HT1080 (cell line): ENCODE measurements at regions not wholly inside any gene's neighbourhood (a gene's known extent, or its start where the extent isn't known, plus 50 kb on each side); places are given as distances from the start of the nearest gene placed in this dataset.

Experiments
- DNase-seq: peaks from one replicate; pipeline ENCODE4 v3.0.0-alpha.2; 2015; ENCODE audit warnings: low read depth

- DNase-seq = peak; percentile 87
Observed at GRCh38 chr7:131238347-131238931, 89.2 kb upstream of the MKLN1 start.

DNA sequence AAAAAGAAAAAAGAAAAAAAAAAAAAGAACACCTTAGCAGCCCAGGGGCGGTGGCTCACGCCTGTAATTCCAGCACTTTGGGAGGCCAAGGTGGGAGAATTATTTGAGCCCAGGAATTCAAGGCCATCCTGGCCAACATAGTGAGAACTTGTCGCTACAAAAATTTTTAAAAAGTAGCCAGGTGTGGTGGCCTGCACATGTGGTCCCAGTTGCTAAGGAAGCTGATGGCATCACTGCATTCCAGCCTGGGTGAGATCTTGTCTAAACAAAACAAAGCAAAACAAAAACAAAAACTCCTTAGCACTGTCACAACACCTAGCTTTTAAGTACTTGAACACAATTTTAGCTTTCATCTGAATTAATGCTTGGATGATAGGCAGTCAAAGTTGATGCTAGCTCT is 86.3 kb upstream of the MKLN1 start:
- DNase-seq = no peak

- no peak for DNase-seq
Observed at GRCh38 chr7:131242123-131242650, 85.5 kb upstream of the MKLN1 start.

DNA sequence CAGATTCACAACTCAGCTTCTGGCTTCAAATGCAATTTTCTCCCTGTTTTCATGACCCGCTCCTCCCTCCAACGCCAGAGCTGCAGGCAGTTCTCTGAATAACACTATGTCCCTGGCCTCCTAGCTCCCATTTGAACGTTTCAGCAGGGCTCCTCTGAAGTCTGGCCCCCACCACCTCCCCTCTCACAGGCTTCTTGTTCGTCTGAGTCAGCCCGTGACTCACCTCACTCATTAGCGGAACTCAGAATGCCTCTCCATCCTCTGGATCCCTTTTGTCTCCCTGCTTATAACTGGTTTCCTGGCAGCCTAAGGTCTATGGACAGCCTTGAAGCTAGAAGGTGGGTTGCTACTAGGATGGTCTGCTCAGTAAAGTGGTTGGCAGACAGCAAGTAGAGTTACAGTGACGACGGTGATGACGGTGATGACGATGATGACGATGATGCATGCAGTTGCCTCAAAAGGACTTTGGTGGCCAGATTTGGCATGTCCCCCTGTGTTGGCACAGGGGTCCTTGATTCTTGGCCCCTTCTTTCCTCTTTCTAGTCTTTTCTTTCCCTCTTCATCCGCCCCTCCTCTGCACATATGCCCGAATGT is 83.3 kb upstream of the MKLN1 start:
- DNase-seq = peak; percentile 95

DNA sequence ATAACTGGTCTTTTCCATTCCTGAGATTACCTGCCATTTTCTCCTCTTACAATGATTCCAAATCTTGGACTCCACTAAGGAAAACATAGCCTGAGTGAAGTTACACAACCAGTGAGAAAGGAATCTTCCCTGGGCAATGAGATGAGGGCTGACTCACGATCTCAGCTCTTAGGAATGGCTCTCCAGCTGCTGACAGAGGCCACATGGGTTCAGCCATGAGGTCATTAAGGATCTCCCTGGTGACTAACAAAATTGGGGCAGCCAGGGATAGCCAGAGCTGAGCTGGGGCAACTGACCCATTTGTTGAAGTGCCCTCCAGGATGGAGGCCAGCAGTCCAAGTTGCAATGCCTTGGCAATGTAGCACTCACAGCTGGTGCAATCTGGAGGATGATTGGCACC is 78.7 kb upstream of the MKLN1 start:
- peak; percentile 91 for DNase-seq

DNA sequence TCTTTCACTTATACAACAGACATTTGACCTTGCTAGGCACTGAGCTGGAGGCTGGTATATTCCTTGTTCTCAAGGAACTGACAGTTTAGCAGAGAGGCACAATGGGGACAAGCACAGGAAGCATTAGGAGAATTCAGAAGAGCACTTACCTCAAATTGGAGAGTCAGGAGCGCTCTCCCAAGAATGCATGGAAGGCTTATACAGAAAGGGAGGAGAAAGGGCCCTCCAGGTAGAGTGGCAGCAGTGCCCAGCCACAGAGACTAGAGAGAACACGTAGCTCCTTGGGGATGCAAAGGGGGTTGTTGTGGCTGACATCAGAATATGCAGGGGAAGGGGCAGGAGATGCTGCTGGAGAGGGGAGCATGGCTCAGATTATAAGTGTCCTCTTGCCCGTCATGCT is 78.2 kb upstream of the MKLN1 start:
- no peak for DNase-seq

GRCh38 chr7:131250331-131250730 is 77.3 kb upstream of the MKLN1 start:
- DNase-seq = no peak

DNA sequence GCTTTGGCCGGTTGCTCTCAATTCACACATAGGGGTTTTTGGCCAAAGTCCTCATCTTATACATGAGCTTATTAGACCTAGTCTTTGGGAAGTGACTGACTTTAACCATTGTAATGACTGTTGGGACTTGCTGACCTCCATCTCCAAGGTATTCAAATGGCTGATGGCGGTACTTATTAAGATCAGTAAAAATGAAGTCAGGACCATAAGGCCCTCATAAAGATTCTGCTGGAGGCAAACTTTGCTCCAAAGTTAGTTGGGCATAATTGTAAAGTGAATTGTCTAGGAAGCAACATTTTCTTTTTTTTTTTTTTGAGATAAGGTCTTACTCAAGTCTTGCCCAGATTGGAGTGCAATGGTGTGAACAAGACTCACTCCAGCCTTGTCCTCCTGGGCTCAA is 76.3 kb upstream of the MKLN1 start:
- DNase-seq = no peak

DNA sequence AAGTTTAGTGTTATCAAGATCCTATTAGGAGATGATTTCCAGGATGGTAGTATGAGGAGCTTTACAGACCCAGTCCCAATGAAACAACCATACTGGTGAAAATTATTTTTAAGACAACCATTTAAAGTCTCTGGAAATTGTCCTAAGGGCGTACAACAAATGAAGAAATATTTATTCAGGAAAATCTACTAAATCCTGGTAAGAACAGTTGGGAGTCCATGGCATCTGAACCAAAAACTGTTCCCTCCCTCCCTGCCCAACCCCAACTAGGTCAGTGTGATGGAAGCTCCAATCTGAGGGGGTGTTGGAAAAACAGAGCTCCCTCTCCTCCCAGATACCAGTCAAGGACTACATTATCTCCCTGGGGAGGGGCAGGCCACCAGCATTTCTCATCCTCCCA is 74.7 kb upstream of the MKLN1 start:
- DNase-seq = no peak

GRCh38 chr7:131254211-131254610 is 73.5 kb upstream of the MKLN1 start:
- peak; percentile 48 for DNase-seq

- no peak for DNase-seq
Observed at GRCh38 chr7:131255242-131255641, 72.4 kb upstream of the MKLN1 start.

DNA sequence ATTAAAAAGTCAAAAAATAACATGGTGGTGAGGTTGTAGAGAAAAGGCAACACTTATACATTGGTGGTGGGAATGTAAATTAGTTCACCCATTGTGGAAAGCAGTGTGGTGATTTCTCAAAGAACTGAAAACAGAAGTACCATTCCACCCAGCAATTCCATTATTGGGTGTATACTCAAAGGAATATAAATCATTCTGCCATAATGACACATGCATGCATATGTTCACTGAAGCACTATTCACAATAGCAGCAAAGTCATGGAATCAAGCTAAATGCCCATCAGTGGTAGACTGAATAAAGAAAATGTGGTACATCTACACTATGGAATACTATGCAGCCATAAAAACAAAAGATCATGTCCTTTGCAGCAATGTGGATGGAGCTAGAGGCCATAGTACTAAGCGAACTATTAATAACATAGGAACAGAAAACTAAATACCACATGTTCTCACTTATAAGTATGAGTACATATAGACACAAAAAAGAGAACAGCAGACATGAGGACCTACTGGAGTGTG is 66.1 kb upstream of the MKLN1 start:
- no peak for DNase-seq

GRCh38 chr7:131265227-131265626 is 62.4 kb upstream of the MKLN1 start:
- no peak for DNase-seq

DNA sequence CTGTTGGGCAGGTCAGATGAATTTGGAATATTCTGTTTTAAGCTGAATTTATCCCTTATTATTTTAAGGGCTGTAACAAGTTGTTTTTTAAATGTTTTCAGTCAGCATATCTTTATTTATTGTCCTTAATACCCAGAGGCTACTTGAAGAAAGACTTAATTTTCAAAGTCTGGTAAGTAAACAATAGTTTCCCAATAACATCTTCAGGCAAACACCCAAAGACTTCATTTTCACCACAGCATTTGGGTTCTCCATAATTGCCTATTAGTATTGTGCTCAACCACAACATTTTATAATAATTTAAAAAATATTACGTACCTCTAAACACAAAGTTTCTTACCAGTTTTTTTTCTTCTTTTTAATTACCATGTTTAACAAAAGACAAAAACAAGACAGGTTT is 60.0 kb upstream of the MKLN1 start:
- DNase-seq = no peak

DNA sequence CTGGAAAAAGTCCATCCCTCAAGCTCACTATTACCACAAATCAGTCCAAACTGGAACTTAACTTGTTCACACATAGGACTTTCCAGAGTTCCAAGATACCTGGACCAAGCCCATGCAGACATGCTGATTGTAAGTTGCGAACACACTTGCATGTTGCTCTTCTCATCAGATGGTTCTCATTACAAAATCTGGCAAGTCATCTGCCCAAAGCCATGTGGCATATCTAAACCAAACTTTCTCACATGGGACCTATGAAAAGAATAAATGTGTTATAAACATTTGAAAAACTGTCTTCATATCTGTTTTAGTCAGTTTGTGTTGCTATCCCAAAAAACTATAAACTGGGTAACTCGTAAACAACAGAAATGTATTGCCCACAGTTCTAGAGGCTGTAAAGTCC is 58.8 kb upstream of the MKLN1 start:
- no peak for DNase-seq

- no peak for DNase-seq
Observed at GRCh38 chr7:131272086-131272485, 55.6 kb upstream of the MKLN1 start.

DNA sequence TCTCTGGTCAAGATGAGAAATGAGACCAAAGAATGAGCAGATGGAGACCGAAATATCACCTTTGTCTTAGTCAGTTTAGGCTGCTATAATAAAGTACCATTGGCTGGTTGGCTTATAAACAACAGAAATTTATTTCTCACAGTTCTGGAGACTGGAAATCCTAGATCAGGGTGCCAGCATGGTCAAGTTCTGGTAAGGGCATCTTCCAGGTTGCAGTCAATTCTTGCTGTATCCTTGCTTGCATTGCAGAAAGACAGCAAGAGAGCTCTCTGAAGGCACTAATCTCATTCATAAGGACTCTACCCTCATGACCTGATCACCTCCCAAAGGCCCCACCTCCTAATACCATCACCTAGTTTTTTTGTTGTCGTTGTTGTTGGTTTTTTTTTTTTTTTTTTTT is 52.7 kb upstream of the MKLN1 start:
- no peak for DNase-seq

- no peak for DNase-seq
Observed at GRCh38 chr7:131276190-131276589, 51.5 kb upstream of the MKLN1 start.

DNA sequence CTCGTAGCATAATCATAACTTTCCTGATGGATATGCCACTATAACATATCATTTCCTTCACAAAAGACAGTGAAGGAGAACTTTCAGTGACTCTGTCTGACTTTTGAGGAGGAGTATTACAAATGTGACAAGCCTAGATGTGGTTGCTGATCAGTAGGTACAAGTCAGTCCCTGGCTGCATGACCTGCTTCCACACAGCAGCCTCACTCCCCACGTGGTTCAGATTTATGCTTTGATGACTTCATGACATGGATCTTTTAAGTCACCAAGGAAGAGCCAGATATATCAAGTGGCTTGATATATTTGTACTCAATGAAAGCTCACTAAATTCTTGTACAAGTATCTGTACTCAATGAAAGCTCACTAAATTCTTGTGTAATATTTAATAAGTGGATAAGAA is 50.9 kb upstream of the MKLN1 start:
- DNase-seq = no peak
